ENCODE measurements at regions not wholly inside any gene's neighbourhood (a gene's known extent, or its start where the extent isn't known, plus 50 kb on each side); places are given as distances from the start of the nearest gene placed in this dataset.

DNA sequence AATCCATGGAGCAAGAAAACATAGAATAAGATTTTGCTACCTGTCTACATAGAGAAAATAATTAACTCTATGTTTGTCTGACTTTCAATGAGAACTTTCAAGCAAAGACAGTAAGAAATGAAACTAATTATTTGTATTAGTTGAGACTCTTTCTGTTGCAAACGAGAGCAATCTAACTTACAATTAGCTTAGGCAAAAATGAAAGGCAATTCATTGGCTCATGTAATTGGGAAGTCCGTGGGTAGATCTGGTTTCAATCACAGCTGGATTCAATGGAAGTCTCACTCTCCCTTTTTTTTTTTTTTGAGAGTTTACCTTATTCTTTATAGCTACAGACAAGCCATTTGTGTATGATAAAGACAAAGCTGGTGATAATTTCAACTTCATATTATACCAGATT, 68.2 kb upstream of the STXBP5 start:
- ChIA-PET POLR2A (interaction anchor here (0.7 to 3.3 kb wide), 9 partner anchors 17 to 733 kb away, joined by 3 to 25 read pairs (median 4); partner anchors contain the start of gene STXBP5), CTCF (interaction anchor here (0.6 to 1.3 kb wide), 2 partner anchors 13 to 28 kb away, joined by 3 to 4 read pairs; no protein-coding TSS in a partner anchor)
- TF ChIP-seq, protein P1, sequence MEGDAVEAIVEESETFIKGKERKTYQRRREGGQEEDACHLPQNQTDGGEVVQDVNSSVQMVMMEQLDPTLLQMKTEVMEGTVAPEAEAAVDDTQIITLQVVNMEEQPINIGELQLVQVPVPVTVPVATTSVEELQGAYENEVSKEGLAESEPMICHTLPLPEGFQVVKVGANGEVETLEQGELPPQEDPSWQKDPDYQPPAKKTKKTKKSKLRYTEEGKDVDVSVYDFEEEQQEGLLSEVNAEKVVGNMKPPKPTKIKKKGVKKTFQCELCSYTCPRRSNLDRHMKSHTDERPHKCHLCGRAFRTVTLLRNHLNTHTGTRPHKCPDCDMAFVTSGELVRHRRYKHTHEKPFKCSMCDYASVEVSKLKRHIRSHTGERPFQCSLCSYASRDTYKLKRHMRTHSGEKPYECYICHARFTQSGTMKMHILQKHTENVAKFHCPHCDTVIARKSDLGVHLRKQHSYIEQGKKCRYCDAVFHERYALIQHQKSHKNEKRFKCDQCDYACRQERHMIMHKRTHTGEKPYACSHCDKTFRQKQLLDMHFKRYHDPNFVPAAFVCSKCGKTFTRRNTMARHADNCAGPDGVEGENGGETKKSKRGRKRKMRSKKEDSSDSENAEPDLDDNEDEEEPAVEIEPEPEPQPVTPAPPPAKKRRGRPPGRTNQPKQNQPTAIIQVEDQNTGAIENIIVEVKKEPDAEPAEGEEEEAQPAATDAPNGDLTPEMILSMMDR (IDR thresholded peaks at IDR 0.05; ENCODE audit: unreplicated experiment): no peak
- intact Hi-C loops (cut with micrococcal nuclease): no loop called here
- H3K27ac Mint-ChIP-seq (ENCODE audit: low read depth, unreplicated experiment): peak overlapping the region; percentile 53
- no peaks in the 10 kb centered on the region for H3K36me3 Mint-ChIP-seq (ENCODE audit: insufficient read depth, unreplicated experiment)
- no peaks in the 10 kb centered on the region for H3K9me3 Mint-ChIP-seq (ENCODE audit: unreplicated experiment)
- H3K27me3 Mint-ChIP-seq (ENCODE audit: insufficient read depth, unreplicated experiment): no peaks in the 10 kb centered on the region
- peaks cover 23% of the 10 kb centered on the region for H3K4me1 Mint-ChIP-seq (ENCODE audit: insufficient read depth, unreplicated experiment)
- BruUV-seq (replicated peaks): no TSS peak
- no peak for DNase-seq (ENCODE audit: unreplicated experiment)
- no peak overlapping the region for H3K4me3 Mint-ChIP-seq (ENCODE audit: unreplicated experiment)

GRCh38 chr6:147137986-147138385, 66.2 kb upstream of the STXBP5 start:
- intact Hi-C loops (cut with micrococcal nuclease): no loop called here
- Mint-ChIP-seq H3K36me3 (ENCODE audit: insufficient read depth, unreplicated experiment) (no peaks in the 10 kb centered on the region), H3K9me3 (ENCODE audit: unreplicated experiment) (no peaks in the 10 kb centered on the region), H3K4me3 (ENCODE audit: unreplicated experiment) (no peak overlapping the region), H3K27me3 (ENCODE audit: insufficient read depth, unreplicated experiment) (no peaks in the 10 kb centered on the region), H3K4me1 (ENCODE audit: insufficient read depth, unreplicated experiment) (peaks cover 32% of the 10 kb centered on the region), H3K27ac (ENCODE audit: low read depth, unreplicated experiment) (no peak overlapping the region)
- TF ChIP-seq, protein P1 (IDR thresholded peaks at IDR 0.05; ENCODE audit: unreplicated experiment): no peak
- DNase-seq (ENCODE audit: unreplicated experiment): no peak
- BruUV-seq (replicated peaks): no TSS peak
- ChIA-PET POLR2A (no interaction called here), CTCF (no interaction called here)

- no TSS peak for BruUV-seq (replicated peaks)
- no peaks in the 10 kb centered on the region for H3K36me3 Mint-ChIP-seq (ENCODE audit: insufficient read depth, unreplicated experiment)
- H3K4me3 Mint-ChIP-seq (ENCODE audit: unreplicated experiment): no peak overlapping the region
- intact Hi-C loops (cut with micrococcal nuclease): no loop called here
- no peak for DNase-seq (ENCODE audit: unreplicated experiment)
- ChIA-PET POLR2A (interaction anchor here (0.6 kb wide), 1 partner anchor 51 kb away, joined by 4 read pairs; no protein-coding TSS in a partner anchor), CTCF (no interaction called here)
- no peak overlapping the region for H3K27ac Mint-ChIP-seq (ENCODE audit: low read depth, unreplicated experiment)
- TF ChIP-seq, protein P1 (IDR thresholded peaks at IDR 0.05; ENCODE audit: unreplicated experiment): no peak
- no peaks in the 10 kb centered on the region for H3K9me3 Mint-ChIP-seq (ENCODE audit: unreplicated experiment)
- H3K4me1 Mint-ChIP-seq (ENCODE audit: insufficient read depth, unreplicated experiment): peaks cover 28% of the 10 kb centered on the region
- H3K27me3 Mint-ChIP-seq (ENCODE audit: insufficient read depth, unreplicated experiment): no peaks in the 10 kb centered on the region
These were observed 65.4 kb upstream of the STXBP5 start for GRCh38 chr6:147138835-147139234.

GRCh38 chr6:147141711-147142308, 62.4 kb upstream of the STXBP5 start:
- Mint-ChIP-seq H3K4me1 (ENCODE audit: insufficient read depth, unreplicated experiment) (peaks cover 14% of the 10 kb centered on the region), H3K4me3 (ENCODE audit: unreplicated experiment) (no peak overlapping the region), H3K27me3 (ENCODE audit: insufficient read depth, unreplicated experiment) (no peaks in the 10 kb centered on the region), H3K36me3 (ENCODE audit: insufficient read depth, unreplicated experiment) (no peaks in the 10 kb centered on the region), H3K27ac (ENCODE audit: low read depth, unreplicated experiment) (peak overlapping the region; percentile 19), H3K9me3 (ENCODE audit: unreplicated experiment) (peaks cover 7% of the 10 kb centered on the region)
- intact Hi-C loops (cut with micrococcal nuclease): no loop called here
- TF ChIP-seq, protein P1 (IDR thresholded peaks at IDR 0.05; ENCODE audit: unreplicated experiment): no peak
- ChIA-PET POLR2A (interaction anchor here (0.7 to 1.5 kb wide), 4 partner anchors 10 to 227 kb away, joined by 3 to 4 read pairs (median 4); no protein-coding TSS in a partner anchor), CTCF (no interaction called here)
- DNase-seq (ENCODE audit: unreplicated experiment): peak; percentile 44
- BruUV-seq (replicated peaks): no TSS peak

Measured in MCF 10A (cell line).